Adrenal gland (tissue), 5 donors: ENCODE measurements at regions not wholly inside any gene's neighbourhood (a gene's known extent, or its start where the extent isn't known, plus 50 kb on each side); places are given as distances from the start of the nearest gene placed in this dataset.

ENCODE experiments used
- POLR2A ChIP-seq, 2 donors: fragments of 450-650 bp; IDR thresholded peaks; one replicate each; pipeline ENCODE4 v1.6.1; 2017; ENCODE audit warnings: antibody characterized with exemption in 2 of 2, mild to moderate bottlenecking in 2 of 2, moderate library complexity in 1 of 2
- TF ChIP-seq, protein P1 (sequence below), 6 experiments: fragments of 450-650 bp in 4 of 6; fragments of 200-600 bp in 2 of 6; sonication (generic) in 1 of 6; IDR thresholded peaks; 1 replicate in 5 of 6; 2 replicates in 1 of 6; pipeline versions ENCODE4 v1.5.1 to v1.8.0; 2016 to 2021; ENCODE audit warnings: antibody characterized with exemption in 6 of 6, mild to moderate bottlenecking in 2 of 6, moderate library complexity in 1 of 6
- donor health status: DM: no; HTN: no; CAD: no.

DNA sequence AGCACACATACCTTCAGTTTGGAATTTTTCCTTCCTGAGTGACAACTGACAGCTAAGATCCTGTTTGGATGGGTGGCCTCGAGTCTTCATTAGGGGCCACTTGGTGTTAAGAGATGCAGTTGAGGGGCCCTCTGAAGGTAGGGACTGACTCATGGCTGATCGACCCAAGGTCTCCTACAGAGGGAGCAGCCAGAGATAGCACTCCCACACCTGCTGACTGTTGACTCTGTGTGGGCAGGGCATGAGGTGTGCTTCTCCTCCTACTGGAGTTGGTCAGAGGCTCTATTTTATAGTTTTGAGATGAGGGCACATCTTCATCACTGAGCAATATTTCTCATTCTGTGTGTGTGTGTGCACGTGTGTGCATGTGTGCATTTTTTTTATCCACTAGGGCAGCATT is 378.8 kb upstream of the PODXL start:
- TF ChIP-seq POLR2A (IDR thresholded peaks at IDR 0.05): no peak
- TF ChIP-seq, protein P1, sequence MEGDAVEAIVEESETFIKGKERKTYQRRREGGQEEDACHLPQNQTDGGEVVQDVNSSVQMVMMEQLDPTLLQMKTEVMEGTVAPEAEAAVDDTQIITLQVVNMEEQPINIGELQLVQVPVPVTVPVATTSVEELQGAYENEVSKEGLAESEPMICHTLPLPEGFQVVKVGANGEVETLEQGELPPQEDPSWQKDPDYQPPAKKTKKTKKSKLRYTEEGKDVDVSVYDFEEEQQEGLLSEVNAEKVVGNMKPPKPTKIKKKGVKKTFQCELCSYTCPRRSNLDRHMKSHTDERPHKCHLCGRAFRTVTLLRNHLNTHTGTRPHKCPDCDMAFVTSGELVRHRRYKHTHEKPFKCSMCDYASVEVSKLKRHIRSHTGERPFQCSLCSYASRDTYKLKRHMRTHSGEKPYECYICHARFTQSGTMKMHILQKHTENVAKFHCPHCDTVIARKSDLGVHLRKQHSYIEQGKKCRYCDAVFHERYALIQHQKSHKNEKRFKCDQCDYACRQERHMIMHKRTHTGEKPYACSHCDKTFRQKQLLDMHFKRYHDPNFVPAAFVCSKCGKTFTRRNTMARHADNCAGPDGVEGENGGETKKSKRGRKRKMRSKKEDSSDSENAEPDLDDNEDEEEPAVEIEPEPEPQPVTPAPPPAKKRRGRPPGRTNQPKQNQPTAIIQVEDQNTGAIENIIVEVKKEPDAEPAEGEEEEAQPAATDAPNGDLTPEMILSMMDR (IDR thresholded peaks at IDR 0.05): no peak
